ENCODE measurements at regions not wholly inside any gene's neighbourhood (a gene's known extent, or its start where the extent isn't known, plus 50 kb on each side); places are given as distances from the start of the nearest gene placed in this dataset.

DNA sequence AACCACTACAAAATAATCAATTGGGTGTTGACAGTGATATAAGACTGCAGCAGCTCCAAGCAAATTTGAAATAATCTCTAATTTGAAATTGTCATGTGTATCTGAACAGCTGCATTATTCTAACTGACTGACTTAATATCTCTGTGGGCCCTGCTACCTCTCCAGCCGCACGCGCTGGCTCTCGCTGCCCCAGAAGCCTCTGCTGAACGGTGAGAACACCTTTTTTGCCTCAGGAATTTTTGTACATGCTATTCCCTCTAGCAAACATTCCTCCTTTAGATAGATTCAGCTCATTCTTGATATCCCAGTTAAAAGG, 155.9 kb upstream of the MDFIC start:
- no peak for TF ChIP-seq POLR2A (IDR thresholded peaks at IDR 0.05)
- TF ChIP-seq, protein P1, sequence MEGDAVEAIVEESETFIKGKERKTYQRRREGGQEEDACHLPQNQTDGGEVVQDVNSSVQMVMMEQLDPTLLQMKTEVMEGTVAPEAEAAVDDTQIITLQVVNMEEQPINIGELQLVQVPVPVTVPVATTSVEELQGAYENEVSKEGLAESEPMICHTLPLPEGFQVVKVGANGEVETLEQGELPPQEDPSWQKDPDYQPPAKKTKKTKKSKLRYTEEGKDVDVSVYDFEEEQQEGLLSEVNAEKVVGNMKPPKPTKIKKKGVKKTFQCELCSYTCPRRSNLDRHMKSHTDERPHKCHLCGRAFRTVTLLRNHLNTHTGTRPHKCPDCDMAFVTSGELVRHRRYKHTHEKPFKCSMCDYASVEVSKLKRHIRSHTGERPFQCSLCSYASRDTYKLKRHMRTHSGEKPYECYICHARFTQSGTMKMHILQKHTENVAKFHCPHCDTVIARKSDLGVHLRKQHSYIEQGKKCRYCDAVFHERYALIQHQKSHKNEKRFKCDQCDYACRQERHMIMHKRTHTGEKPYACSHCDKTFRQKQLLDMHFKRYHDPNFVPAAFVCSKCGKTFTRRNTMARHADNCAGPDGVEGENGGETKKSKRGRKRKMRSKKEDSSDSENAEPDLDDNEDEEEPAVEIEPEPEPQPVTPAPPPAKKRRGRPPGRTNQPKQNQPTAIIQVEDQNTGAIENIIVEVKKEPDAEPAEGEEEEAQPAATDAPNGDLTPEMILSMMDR (IDR thresholded peaks at IDR 0.05): no peak
